Peyer's patch (tissue), 4 donors: ENCODE measurements at regions not wholly inside any gene's neighbourhood (a gene's known extent, or its start where the extent isn't known, plus 50 kb on each side); places are given as distances from the start of the nearest gene placed in this dataset.

Source experiments
- DNase-seq, 3 donors: peaks; one replicate each; pipeline ENCODE4 v3.0.0-alpha.2; 2017 to 2019
- H3K27ac ChIP-seq, 4 donors: fragments of 200-600 bp; sonication (generic); one replicate each; pipeline ENCODE4 v1.5.1; 2016 to 2019
- H3K27me3 ChIP-seq, 2 donors: fragments of 200-600 bp; sonication (generic); one replicate each; pipeline ENCODE4 v1.5.1; 2019
- H3K36me3 ChIP-seq, 3 donors: fragments of 200-600 bp; sonication (generic); one replicate each; pipeline ENCODE4 v1.5.1; 2016 to 2019
- H3K4me1 ChIP-seq, 4 donors: fragments of 200-600 bp; sonication (generic); one replicate each; pipeline ENCODE4 v1.5.1; 2016 to 2019
- H3K4me3 ChIP-seq, 4 donors: fragments of 200-600 bp; sonication (generic); 1 replicate in 3 of 4; 2 replicates in 1 of 4; pipeline ENCODE4 v1.5.1; 2016 to 2019; ENCODE audit warnings: mild to moderate bottlenecking in 1 of 4
- H3K9me3 ChIP-seq, 4 donors: fragments of 200-600 bp; sonication (generic); one replicate each; pipeline ENCODE4 v1.5.1; 2016 to 2019; ENCODE audit warnings: mild to moderate bottlenecking in 1 of 4
- POLR2A ChIP-seq, 2 donors: fragments of 450-650 bp; IDR thresholded peaks; one replicate each; pipeline ENCODE4 v1.5.1; 2017; ENCODE audit warnings: antibody characterized with exemption in 2 of 2, mild to moderate bottlenecking in 2 of 2, moderate library complexity in 2 of 2
- TF ChIP-seq, protein P1 (sequence below), 6 experiments: fragments of 450-650 bp in 4 of 6; fragments of 200-600 bp in 2 of 6; sonication (generic) in 1 of 6; IDR thresholded peaks; one replicate each; pipeline ENCODE4 v1.5.1; 2017 to 2019; ENCODE audit warnings: antibody characterized with exemption in 6 of 6, mild to moderate bottlenecking in 3 of 6, moderate library complexity in 1 of 6

- no peak overlapping the region for H3K4me3 ChIP-seq
- TF ChIP-seq, protein P1, sequence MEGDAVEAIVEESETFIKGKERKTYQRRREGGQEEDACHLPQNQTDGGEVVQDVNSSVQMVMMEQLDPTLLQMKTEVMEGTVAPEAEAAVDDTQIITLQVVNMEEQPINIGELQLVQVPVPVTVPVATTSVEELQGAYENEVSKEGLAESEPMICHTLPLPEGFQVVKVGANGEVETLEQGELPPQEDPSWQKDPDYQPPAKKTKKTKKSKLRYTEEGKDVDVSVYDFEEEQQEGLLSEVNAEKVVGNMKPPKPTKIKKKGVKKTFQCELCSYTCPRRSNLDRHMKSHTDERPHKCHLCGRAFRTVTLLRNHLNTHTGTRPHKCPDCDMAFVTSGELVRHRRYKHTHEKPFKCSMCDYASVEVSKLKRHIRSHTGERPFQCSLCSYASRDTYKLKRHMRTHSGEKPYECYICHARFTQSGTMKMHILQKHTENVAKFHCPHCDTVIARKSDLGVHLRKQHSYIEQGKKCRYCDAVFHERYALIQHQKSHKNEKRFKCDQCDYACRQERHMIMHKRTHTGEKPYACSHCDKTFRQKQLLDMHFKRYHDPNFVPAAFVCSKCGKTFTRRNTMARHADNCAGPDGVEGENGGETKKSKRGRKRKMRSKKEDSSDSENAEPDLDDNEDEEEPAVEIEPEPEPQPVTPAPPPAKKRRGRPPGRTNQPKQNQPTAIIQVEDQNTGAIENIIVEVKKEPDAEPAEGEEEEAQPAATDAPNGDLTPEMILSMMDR (IDR thresholded peaks at IDR 0.05) = no peak
- TF ChIP-seq POLR2A (IDR thresholded peaks at IDR 0.05) = no peak
- no peaks in the 10 kb centered on the region for H3K4me1 ChIP-seq
- no peaks in the 10 kb centered on the region for H3K36me3 ChIP-seq
- no peaks in the 10 kb centered on the region for H3K27me3 ChIP-seq
- no peaks in the 10 kb centered on the region for H3K9me3 ChIP-seq
- no peak for DNase-seq
- no peak overlapping the region for H3K27ac ChIP-seq
These were observed 376.7 kb upstream of the SOX11 start for GRCh38 chr2:5315512-5315911.

- Histone ChIP-seq H3K27ac (no peak overlapping the region), H3K4me3 (no peak overlapping the region), H3K4me1 (no peaks in the 10 kb centered on the region), H3K36me3 (no peaks in the 10 kb centered on the region), H3K9me3 (no peaks in the 10 kb centered on the region), H3K27me3 (no peaks in the 10 kb centered on the region)
- no peak for DNase-seq
- TF ChIP-seq, protein P1 (IDR thresholded peaks at IDR 0.05) = no peak
- TF ChIP-seq POLR2A (IDR thresholded peaks at IDR 0.05) = no peak
These were observed 376.1 kb upstream of the SOX11 start for GRCh38 chr2:5316001-5316490.

DNA sequence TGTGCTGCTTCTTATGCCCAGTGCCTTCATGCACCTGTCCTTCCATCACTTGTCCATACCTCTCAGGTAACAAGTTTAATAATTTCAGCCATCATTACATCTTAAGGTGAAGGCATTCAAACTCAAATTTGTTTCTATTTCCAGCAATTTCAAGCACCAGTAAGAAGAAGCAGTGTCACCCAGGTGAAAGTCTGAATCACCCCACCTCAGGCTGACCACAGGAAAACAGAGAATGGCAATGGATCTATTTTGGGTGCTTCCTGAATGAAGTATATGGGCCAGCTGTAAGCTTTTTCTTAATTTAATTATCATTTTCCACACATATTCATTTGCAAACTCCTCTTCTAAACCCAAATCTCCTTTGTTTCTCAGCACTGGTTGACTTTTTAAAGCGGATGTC is 372.7 kb upstream of the SOX11 start:
- Histone ChIP-seq H3K36me3 (no peaks in the 10 kb centered on the region), H3K4me3 (no peak overlapping the region), H3K4me1 (no peaks in the 10 kb centered on the region), H3K9me3 (no peaks in the 10 kb centered on the region), H3K27ac (no peak overlapping the region), H3K27me3 (no peaks in the 10 kb centered on the region)
- TF ChIP-seq POLR2A (IDR thresholded peaks at IDR 0.05) = no peak
- DNase-seq = no peak

DNA sequence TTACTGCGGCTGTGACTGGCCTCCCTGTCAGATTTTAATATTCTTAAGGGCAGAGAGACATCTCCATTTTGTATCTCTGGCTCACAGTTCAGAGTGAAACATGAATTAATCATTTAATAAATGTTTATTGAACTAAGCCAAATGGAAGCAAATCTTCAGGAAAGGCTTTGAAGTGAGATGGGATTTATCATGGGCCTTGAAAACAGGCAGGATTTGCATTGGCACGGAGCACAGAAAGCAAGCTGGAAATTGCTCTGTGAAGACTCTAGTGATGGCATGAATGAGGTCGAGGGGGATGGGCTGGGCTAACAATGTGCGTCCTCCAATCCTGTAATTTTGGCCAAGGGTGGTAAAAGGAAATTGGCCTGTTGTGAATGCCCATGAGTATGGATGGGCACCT is 369.8 kb upstream of the SOX11 start:
- H3K27me3 ChIP-seq = no peaks in the 10 kb centered on the region
- no peak overlapping the region for H3K4me3 ChIP-seq
- TF ChIP-seq, protein P1 (IDR thresholded peaks at IDR 0.05) = no peak
- TF ChIP-seq POLR2A (IDR thresholded peaks at IDR 0.05) = no peak
- no peak overlapping the region for H3K27ac ChIP-seq
- H3K4me1 ChIP-seq = no peaks in the 10 kb centered on the region
- H3K36me3 ChIP-seq = no peaks in the 10 kb centered on the region
- H3K9me3 ChIP-seq = no peaks in the 10 kb centered on the region
- DNase-seq = no peak

GRCh38 chr2:5325523-5325922 is 366.7 kb upstream of the SOX11 start:
- no peak overlapping the region for H3K27ac ChIP-seq
- H3K9me3 ChIP-seq = no peaks in the 10 kb centered on the region
- no peaks in the 10 kb centered on the region for H3K36me3 ChIP-seq
- DNase-seq = no peak
- H3K27me3 ChIP-seq = no peaks in the 10 kb centered on the region
- TF ChIP-seq POLR2A (IDR thresholded peaks at IDR 0.05) = no peak
- TF ChIP-seq, protein P1 (IDR thresholded peaks at IDR 0.05) = no peak
- H3K4me1 ChIP-seq = no peaks in the 10 kb centered on the region
- no peak overlapping the region for H3K4me3 ChIP-seq

DNA sequence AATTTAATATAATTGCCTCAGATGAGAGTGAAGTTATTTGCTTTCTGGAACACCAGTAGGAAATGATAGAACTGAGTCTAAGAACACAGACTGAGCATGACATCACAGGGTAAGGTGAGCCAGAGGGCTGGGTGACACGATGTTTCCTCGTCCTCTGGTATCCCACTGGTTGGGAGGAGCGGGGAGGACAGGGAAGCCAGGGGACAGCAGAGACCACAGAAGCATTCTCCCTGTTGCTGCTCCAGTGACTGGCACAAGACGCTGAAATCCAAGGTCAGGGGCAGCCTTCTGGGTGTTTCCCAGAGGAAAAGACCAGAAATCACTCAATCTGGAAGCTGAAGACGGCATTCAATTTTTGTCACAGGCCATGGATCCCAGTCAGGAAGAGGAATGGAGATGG is 363.4 kb upstream of the SOX11 start:
- no peaks in the 10 kb centered on the region for H3K27me3 ChIP-seq
- DNase-seq = no peak
- no peaks in the 10 kb centered on the region for H3K9me3 ChIP-seq
- TF ChIP-seq, protein P1 (IDR thresholded peaks at IDR 0.05) = no peak
- no peak for TF ChIP-seq POLR2A (IDR thresholded peaks at IDR 0.05)
- H3K36me3 ChIP-seq = no peaks in the 10 kb centered on the region
- H3K4me1 ChIP-seq = no peaks in the 10 kb centered on the region
- no peak overlapping the region for H3K27ac ChIP-seq
- H3K4me3 ChIP-seq = no peak overlapping the region
